ENCODE measurements at regions not wholly inside any gene's neighbourhood (a gene's known extent, or its start where the extent isn't known, plus 50 kb on each side); places are given as distances from the start of the nearest gene placed in this dataset.

DNA sequence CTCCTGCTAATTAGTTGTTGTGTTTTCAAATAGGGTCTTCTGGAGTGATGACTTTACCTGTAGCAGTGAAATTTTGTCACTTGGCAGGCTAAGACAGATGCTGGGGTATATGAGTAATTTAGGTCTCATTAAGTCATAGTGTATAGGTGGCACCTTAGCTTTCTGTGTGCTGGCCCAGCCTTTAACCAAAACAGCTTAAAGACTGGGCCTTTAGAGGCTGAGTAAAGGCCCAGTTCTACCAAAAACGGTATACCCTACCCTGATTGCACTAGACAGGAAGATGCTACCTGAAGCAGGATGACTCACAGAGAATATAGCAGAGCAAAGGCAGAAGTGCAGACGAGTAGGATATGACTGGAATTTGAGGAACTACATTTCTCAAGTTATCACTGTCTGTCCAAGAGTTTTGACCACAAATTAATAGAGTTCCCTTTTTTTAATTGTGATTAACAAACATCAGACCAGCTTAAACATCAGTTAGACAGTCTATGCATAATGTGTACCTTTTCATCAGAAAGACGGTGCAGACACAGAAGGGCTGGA, 337.9 kb upstream of the SALL3 start:
- DNase-seq (ENCODE audit: low spot score), result no peak

DNA sequence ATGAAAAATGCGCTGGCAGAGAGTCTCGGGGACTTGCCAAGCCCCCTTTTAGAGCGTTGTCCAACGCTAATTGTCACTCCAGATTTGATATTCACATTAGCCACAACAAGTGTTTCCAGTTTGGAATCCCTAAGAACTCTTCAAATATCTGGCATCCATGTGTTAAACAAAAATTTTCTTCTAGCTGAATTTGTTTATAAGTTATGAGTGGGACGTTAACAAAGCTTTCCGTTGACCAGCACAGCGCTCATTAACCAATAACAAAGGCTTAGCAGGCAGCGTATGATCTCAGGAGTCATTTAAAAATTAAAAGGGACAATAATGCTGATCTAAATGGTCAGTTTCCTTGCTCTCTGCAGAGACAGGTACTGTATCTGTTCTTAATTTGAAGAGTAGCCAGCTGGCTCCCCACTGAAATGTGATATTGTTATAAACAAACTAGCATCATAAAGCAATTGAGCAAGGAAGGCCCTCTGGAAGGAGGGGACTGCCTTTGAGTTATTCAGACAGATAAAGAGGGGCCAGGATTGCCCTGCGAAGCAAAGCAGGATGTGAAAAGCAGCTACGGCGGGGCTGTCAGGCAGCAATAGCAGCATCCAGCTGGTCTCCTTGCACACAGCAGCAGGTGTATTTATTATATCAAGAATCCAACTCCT, 337.2 kb upstream of the SALL3 start:
- no peak for DNase-seq (ENCODE audit: low spot score)

DNA sequence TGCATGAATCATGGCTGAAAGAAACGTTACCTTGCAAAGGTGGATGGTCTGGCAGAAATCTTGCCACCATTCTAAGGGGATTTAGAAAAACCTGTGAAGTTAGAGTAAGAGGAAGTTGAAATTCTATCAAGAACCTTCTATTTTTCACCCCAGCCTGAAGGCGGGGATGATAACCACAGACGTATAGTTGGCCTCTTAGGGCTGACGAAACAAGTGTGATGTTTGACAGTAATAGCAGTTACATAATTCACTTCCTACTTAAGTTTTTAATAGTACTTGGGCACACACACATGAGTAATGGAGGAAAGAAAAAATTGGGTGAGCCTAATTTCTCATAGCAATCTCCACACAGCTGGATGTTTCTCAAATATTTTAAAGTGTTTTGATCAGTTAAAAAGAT, 336.6 kb upstream of the SALL3 start:
- no peak for DNase-seq (ENCODE audit: low spot score)

DNA sequence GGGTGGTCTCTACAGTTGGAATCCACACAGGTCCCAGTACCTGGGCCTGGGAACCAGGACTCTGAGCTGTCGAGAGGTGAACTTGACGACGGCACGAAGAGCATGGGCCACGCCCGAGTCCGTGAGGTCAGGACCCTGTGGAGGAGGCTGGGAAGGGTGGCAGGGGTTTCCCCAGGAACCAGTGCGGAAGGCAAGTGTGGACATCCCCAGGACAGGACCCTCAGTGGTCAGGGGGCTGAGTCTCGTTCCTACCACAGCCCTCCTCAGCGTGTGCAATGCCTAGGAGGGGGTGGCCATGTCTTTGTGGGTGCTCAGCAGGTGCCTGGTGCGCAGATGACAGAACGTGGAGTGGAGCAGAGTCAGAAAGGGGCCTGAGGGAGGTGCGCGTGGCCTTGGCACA, 335.6 kb upstream of the SALL3 start:
- DNase-seq (ENCODE audit: low spot score), result no peak

DNA sequence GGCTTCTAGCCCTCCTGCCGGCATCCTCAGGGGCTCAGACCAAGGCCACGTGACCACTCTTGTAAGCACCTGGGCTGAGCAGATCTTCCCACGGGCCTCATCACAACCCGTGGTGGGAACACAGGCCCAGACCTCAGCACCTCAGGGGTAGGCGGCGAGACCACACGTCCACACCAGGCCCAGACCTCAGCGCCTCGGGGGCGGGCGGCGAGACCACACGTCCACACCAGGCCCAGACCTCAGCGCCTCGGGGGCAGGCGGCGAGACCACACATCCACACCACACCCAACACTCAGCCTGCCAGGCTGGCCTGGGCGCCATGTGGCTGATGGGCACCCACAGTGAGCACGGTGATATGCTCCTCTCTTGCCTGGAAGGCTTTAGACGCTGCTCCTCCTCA, 334.4 kb upstream of the SALL3 start:
- DNase-seq (ENCODE audit: low spot score), result no peak

DNA sequence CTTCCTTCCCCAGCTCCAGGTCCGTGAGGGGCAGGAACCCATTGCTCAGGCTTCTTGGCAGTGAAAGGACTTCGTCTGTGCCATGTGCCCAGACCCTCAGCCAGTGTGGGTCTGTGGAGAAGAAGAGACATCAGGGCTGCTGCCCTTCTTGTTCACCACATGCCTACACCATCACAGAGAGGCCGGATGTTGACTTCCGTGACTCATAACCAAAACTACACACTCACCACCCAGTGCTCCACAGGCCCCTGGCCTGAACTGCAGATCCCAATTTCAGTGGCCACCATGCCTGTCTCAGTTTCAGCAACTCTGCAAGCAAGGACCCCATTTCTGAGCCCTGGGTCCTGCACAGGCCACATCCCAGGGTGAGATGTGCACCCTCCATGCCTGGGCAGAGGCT, 332.6 kb upstream of the SALL3 start:
- no peak for DNase-seq (ENCODE audit: low spot score)

DNA sequence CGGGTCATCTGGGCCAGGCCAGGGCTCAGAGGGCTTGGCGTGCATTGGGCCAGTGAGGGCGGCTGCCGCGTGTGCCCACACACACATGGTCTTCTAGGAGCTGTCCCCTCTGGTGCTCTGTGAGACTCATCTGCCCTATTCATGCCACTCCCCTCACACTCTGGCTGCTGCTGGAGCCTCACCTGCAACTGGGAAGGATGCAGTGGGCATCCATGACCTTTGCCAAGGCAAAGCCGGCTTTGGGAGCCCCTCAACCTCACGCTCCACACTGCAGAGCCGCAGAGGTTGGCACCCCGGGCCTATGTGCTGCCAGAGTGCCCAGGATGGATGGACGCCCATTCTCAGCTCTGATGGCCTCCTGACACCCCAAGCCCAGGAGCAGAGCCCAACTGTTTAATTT, 330.2 kb upstream of the SALL3 start:
- DNase-seq (ENCODE audit: low spot score), result no peak

DNA sequence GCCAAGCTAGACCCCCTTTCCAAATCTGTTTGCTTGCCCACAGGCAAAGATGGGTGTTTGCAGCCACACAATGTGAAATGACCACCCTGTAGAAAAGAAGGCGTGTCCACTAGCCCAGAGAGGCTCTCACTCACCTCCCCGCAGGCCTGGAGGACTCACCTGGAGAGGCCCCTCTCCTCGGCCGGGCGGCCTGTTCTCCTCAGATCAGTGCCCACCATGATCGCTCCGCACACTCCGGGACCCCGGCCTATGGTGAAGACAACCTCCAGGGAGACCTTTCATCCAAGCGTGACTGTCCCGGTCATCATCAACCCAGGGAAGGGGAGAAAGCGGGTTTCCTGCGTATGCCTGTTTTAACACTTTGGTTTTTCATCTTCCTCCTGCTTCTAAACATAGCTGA, 328.7 kb upstream of the SALL3 start:
- DNase-seq (ENCODE audit: low spot score), result no peak

DNA sequence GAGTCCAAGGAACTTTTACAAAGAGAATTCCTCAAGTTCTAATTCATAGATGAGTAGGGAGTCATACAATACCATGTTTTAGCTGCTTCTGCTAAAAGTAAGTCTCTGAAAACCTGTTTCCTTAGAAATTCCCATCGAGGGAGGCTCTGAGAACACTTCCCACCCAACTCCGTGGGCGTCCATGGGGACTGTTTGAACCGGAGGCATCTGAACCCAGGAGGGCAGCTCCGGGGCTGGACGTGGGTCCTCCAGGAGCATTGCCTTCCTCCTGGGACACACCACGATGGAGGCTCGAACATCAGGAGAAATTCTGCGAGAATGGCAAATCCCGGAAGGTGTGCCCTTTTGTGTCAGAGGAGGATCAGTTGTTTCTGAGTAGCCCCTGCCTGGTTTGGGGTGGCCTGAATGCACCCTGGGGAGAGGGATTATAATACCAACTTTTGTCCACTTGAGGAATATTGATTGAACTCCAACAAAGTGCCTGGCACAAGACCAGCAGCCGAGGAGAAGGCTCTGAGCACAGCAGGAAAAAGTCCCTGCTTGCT, 327.5 kb upstream of the SALL3 start:
- DNase-seq (ENCODE audit: low spot score), result no peak

DNA sequence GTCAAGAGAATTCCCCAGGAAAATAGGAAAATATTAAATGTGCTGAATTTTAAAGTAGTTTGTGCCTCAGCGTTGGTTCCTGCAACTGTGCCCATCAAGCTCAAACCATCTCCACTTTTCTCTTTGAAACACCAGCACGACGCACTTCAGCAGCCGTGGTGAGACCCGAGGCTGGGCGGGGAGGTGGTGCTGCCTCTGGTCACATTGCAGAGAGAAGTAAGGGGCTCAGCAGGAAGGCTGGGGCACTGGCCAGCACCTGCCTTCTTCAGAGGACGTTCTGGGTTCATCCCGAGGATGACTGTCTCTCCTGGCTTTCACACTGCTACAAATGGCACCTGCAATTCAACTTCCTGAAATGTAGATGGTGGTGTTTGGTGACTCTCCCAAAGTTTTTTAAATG, 323.7 kb upstream of the SALL3 start:
- DNase-seq (ENCODE audit: low spot score), result no peak

DNA sequence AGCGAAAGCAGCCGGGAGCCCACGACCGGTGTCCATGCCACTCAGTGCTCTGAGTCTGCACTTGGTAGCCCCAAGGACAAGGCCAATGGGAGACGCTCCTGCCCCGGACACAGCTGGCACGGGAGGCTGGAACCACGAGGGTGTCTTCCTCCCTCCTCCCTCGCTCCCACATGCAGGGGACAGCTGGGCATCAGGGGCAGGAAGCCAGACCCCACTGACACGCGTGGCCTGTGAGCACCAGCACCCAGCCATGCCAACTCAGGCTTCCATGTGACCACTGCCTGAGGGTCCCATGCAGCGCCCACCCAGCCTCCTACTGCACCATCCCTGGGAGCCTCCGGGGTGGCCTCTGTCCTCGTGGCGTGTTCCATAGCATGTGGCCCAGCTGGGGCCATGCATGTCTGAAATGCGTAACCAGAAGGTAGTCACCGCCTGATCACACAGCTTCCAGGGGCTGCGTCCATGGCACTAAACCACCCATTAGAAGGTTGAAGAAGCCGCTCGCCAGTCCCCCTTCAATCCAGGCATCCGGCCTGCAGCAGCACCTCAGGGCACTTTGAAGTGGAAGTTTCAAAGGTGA, 323.2 kb upstream of the SALL3 start:
- no peak for DNase-seq (ENCODE audit: low spot score)

DNA sequence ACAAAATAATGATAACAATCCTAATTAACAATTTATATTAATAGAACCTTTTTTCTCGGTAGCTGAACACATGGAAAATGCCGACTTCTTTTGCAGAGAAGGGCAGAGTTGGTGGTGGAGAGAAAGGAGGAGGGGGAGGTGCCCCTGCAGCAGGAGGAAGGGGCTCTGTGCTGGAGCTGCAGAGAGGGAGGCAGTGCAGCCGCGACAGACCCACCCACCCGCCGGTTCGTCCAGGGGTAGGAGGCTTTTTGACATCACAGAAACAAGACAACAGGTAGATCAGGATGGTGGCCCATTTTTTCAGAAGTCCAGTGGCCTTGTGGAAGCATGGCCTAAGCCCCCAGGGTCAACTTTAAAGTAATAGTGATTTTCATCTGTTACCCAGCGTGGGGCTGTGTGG, 321.1 kb upstream of the SALL3 start:
- DNase-seq (ENCODE audit: low spot score), result no peak

DNA sequence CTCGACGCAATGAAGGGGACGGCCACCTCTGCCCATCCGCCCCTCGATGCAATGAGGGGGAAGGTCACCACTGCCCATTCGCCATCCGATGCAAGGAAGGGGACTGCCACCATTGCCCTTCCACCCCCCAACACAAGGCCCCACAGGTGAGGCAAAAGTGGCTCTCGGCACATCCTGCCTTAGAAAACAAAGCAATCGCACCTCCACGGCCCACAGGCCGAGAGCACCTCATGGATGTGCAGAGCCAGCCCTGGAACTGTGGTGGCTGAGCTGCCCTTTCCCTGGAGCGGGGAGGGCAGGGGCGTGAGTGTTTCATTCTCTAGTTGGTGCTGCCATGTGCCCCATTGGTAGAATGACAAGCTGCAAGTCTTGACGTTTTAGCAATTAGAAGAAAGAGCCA, 320.6 kb upstream of the SALL3 start:
- no peak for DNase-seq (ENCODE audit: low spot score)

DNA sequence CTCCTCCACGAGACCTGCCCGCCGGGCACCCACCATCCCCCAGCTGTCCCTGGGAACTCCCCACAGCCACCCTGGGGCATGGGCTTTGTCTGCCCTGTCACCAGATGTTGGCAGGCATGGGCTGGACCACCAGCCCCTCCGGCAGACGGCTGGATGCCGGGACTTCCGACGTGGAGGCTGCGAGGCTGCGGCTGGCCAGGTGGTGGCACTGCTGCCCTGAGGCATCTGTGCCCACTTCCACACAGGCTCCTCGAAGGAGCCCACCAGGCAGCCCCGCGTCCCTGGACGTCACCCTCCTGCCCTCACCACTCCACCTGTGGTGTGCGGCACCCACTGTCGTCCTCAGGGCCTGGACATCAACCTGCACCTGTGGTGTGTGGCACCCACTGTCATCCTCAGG, 319.9 kb upstream of the SALL3 start:
- no peak for DNase-seq (ENCODE audit: low spot score)

DNA sequence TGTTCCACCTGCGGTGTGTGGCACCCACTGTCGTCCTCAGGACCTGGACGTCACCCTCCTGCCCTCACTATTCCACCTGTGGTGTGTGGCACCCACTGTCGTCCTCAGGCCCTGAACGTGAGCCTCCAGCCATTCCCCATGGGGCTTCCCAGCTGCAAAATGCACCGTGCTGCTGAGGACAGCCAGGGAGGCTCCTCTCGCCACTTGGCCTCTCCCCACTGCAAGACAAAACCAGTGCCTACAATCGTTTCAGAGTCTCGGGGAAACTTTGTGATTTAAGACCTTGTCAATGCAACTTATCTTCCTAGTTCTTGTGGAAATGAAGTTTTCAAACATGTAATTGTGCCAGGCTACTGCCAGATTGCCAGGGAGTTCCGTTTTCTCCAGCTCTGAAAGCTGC, 319.3 kb upstream of the SALL3 start:
- no peak for DNase-seq (ENCODE audit: low spot score)

DNA sequence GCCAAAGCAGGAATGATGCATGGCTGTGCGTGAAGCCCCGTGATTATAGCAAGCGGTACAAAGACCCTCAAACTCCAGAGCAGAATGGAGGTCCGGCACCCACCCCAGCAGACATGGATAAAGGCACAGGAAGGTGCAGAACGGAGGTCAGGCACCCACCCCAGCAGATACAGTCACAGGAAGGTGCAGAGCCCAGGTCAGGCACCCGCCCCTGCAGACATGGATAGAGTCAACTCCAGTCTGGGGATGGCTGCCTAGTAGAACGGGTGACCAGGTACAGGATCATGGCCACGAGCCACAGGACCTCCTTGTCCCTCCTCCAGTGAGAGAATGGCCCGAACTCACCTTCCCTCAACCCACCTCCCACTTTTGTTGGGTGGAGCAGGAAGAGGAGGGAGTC, 318.3 kb upstream of the SALL3 start:
- no peak for DNase-seq (ENCODE audit: low spot score)

DNA sequence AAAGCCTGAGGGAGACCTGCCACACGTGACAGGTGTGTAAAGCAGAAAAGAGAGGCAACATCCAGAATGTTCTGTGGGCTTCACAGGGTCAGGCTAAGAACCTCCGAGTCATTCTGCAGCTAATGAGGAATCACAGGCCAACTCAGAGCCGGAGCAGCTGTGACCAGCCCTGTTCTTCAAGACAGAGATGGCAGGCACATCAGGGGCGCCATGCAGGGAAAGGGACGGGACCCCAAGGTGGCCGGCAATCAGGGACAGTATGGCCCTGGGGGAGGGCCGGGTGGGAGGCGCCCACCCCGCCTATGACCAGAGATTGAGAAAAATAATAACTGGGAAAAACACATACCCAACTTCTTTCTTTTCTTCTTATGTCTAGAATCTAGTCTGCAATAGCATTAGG, 316.7 kb upstream of the SALL3 start:
- DNase-seq (ENCODE audit: low spot score), result no peak

DNA sequence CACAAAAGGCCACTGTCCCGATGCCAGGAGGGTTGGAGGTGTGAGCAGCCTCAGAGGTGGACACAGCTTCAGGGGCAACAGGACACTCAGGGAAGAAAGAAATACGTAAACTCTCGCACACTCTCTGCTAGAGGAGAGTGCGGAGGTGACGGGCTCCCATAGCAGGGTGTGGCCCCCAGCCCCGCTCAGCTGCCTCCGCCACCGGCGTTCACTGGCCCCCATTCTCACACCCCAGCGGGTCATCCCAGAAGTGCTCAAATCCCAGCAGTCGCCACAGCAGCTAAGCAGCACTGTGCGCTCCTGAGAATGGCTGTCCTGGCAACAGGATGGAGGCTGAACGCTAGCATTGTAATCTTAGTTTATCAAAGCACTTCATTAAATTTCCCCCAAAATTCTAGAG, 315.6 kb upstream of the SALL3 start:
- DNase-seq (ENCODE audit: low spot score), result no peak

DNA sequence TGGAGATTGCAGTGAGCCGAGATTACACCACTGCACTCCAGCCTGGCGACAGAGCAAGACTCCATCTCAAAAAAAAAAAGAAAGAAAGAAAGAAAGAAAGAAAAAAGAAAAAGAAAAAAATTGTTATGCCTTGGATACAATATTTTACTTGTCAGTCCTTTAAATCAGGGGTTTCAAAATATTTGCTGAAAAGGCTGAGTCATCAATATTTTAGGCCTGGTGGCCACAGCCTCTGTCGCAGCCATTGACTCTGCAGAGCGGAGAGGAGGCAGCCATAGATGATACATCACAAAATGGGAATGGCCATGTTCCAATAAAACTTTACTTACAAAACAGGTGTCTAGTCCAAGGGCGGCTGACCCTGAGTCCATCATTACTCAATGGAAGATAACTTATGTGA, 314.8 kb upstream of the SALL3 start:
- DNase-seq (ENCODE audit: low spot score), result no peak

DNA sequence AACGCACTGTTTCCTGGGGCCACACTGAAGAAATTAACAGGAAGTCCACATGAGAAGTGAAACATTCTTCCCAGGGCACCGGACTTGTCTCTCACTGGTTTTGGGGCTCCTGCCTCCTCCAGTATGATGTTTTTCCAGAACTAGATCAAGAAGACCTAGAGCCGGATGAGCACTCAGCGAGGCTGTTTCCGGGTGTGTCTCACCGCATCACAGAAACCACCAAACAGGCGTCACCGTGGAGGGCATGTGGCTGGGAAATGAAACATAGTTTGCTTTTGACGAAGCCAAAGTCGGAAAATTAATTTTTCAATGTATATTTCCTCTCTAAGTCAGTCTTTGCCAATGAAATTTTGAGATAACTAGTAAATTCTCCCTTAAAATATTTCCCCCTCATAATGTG, 314.0 kb upstream of the SALL3 start:
- no peak for DNase-seq (ENCODE audit: low spot score)

DNA sequence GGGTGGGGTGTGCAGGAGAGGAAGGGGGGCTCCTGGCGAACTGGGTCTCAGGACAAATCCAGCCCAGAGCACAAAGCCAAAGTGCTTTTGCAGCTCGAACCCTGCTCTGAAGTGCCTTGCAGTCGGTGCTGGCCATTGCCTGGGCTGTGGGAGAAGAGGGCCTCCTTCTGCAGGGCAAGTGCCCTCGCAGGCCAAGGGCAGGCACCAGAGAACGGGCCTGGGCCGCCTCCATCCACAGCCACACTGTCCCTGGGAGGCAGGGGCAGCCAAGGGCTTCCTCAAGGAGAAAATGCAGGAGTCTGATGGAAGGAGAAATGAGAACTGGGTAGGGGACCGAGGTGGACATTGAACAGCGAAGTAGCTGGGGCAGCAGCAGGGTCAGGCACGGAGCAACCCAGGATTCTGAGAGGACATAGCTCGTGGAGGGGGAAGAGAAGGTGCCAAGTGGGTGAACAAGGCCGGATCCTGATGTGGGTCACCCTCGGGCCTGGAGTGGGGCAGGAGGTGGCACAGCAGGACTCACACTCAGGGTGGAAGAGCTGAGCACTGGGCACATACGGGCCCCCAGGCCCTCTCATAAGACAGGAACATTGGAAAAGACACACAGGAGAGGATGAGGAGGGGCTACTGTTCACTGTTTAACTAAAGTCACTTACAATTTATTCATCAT, 312.8 kb upstream of the SALL3 start:
- no peak for DNase-seq (ENCODE audit: low spot score)

DNA sequence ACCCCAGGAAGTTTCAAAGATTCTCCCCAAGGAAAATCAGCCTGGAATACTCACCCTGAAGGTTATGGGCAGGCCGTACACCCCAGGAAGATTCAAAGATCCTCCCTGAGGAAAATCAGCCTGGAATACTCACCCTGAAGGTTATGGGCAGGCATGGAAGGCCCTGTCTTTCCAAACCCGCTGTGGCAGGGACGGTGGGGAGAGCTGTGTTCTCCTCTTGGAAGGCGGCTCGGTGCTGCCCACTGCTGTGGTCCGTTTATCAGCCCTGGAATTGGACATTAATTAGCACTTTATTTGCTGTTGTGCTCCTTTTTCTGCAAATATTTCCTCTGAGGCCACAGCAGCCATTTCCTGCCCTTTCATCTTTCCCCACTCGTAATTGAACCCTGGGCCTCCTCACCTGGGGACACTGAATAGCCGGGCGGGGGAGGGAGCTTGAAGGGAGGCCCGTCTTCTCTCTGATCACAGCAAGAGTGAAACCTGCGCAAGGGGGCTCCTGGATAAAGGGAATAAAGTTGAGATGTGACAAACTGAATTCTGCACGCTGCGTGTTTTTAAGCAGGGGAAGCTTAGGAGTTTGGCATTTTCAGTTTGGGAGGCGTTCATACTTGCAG, 308.7 kb upstream of the SALL3 start:
- DNase-seq (ENCODE audit: low spot score), result no peak

DNA sequence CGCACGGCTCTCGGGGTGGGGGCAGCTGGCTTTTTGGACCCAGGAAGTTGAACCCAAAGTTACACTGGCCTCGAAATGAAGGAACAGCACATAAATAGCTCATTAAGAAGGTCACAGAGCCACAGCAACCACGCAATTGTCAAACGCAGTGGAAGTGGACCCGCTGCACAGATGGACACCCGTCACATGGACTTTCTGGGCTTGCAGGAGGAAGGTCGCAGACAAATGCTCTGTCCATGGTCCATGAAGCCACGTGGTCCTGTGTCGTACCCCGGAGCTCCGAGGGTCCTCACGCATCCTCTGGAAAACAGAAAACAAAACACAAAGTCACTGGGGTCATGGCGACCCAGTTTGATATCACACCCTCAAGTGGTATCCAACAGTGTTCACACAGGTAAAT, 308.1 kb upstream of the SALL3 start:
- DNase-seq (ENCODE audit: low spot score), result no peak

All from umbilical cord (tissue), 1 donor.